OCI-LY3 (cell line): ENCODE measurements at regions not wholly inside any gene's neighbourhood (a gene's known extent, or its start where the extent isn't known, plus 50 kb on each side); places are given as distances from the start of the nearest gene placed in this dataset.

Experiments used
- H2AFZ ChIP-seq: fragments of 200-600, 300-600 bp; shearing (Covaris generic); 2 replicates; pipeline ENCODE4 v1.6.0; 2014; ENCODE audit warnings: antibody characterized with exemption, low read depth, low read length
- H3K27ac ChIP-seq: fragments of 200-600, 300-600 bp; sonication (generic); 2 replicates; pipeline ENCODE4 v1.5.1; 2014; ENCODE audit warnings: mild to moderate bottlenecking, low read length, moderate library complexity, mixed read lengths
- H3K27me3 ChIP-seq: fragments of 200-600, 300-600 bp; sonication (generic); 2 replicates; pipeline ENCODE4 v1.6.1; 2014; ENCODE audit warnings: low read depth, low read length, mixed read lengths
- H3K36me3 ChIP-seq: fragments of 200-600, 300-600 bp; sonication (generic); replicated peaks from 2 replicates; pipeline ENCODE3; 2014; ENCODE audit warnings: low read depth, low read length, mixed read lengths
- H3K4me1 ChIP-seq: fragments of 300-600, 200-600 bp; sonication (generic); 2 replicates; pipeline ENCODE4 v1.6.1; 2014; ENCODE audit warnings: low read length, mixed read lengths
- H3K4me2 ChIP-seq: fragments of 200-600, 300-600 bp; sonication (generic); 2 replicates; pipeline ENCODE4 v1.6.1; 2014; ENCODE audit warnings: low read length, mixed read lengths
- H3K4me3 ChIP-seq: fragments of 300-600, 200-600 bp; sonication (generic); 2 replicates; pipeline ENCODE4 v1.5.1; 2014; ENCODE audit warnings: antibody characterized with exemption, mild to moderate bottlenecking, low read length, moderate library complexity
- H3K79me2 ChIP-seq: fragments of 300-600, 200-600 bp; shearing (Covaris generic); 2 replicates; pipeline ENCODE4 v1.6.1; 2014; ENCODE audit warnings: mild to moderate bottlenecking, low read length, mixed read lengths
- H3K9ac ChIP-seq: fragments of 300-600, 200-600 bp; shearing (Covaris generic); 2 replicates; pipeline ENCODE4 v1.6.0; 2014; ENCODE audit warnings: mild to moderate bottlenecking, low read length, moderate library complexity
- H3K9me3 ChIP-seq: fragments of 200-600, 300-600 bp; shearing (Covaris generic); 2 replicates; pipeline ENCODE4 v1.6.1; 2014; ENCODE audit warnings: low read length, mixed read lengths; ENCODE audit not compliant: insufficient read depth
- H4K20me1 ChIP-seq: fragments of 200-600, 300-600 bp; sonication (generic); 2 replicates; pipeline ENCODE4 v1.6.1; 2016; ENCODE audit warnings: low read length, mixed read lengths; ENCODE audit not compliant: insufficient read depth
- CTCF ChIP-seq: fragments of 200-600, 300-600 bp; sonication (generic); IDR thresholded peaks from 2 replicates; pipeline ENCODE4 v1.5.1; 2014; ENCODE audit warnings: antibody characterized with exemption, low read length, low read depth
- EZH2phosphoT487 ChIP-seq: fragments of 200-600 bp; shearing (Covaris generic); IDR thresholded peaks from 2 replicates; pipeline ENCODE4 v1.6.1; 2018; ENCODE audit warnings: antibody characterized with exemption, mixed run types, low read depth

DNA sequence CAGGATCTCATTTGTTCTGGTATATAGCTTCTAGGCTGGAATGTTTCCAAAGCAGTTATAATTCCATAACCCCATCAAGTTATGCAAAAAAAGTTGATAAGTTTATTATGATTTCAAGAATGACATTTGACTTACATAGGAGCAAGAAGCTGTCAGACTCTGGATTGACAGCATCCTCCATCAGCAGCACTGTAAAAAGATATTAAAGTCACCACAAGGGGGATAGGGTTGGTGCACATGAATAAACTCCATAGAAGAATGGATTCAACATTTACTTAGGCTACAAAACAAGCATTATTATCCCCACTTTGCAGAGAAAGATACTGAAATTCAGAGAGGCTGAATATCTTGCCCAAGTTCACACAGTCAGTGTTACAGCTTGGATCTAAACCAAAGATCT, 208.9 kb upstream of the SLC30A5 start:
- TF ChIP-seq CTCF (no peak; the same call in 1 of the 2 replicates), EZH2phosphoT487 (no peak)

DNA sequence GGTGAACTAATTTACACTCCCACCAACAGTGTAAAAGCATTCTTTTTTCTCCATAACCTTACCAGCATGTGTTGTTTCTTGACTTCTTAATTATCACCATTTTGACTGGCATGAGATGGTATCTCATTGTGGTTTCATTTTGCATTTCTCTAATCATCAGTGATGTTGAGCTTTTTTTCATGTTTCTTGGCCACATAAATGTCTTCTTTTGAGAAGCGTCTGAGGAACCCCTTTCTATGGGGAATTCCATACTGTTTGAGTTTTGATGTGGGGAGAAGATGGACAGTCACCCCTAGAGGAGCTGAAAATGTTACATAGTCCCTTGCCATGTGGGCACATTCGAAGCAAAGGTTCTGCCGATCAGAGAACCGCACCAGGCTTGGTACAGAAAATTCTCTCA, 207.0 kb upstream of the SLC30A5 start:
- Histone ChIP-seq H3K79me2 (no peaks in the 10 kb centered on the region), H3K4me1 (no peaks in the 10 kb centered on the region), H3K27me3 (no peaks in the 10 kb centered on the region), H3K36me3 (no peaks in the 10 kb centered on the region), H3K9me3 (no peaks in the 10 kb centered on the region), H3K4me2 (no peak overlapping the region), H3K4me3 (no peak overlapping the region), H2AFZ (no peak overlapping the region), H3K9ac (no peak overlapping the region), H3K27ac (no peak overlapping the region), H4K20me1 (no peaks in the 10 kb centered on the region)
- no peak for TF ChIP-seq CTCF
- no peak for TF ChIP-seq EZH2phosphoT487

More for the DNA sequence above, 208.9 kb upstream of the SLC30A5 start:
- H3K4me1 ChIP-seq, result no peaks in the 10 kb centered on the region
- H3K36me3 ChIP-seq, result no peaks in the 10 kb centered on the region
- H2AFZ ChIP-seq, result no peak overlapping the region
- H3K4me2 ChIP-seq, result no peak overlapping the region
- no peaks in the 10 kb centered on the region for H4K20me1 ChIP-seq
- H3K9me3 ChIP-seq, result no peaks in the 10 kb centered on the region
- H3K27me3 ChIP-seq, result no peaks in the 10 kb centered on the region
- H3K4me3 ChIP-seq, result no peak overlapping the region
- H3K79me2 ChIP-seq, result no peaks in the 10 kb centered on the region
- H3K9ac ChIP-seq, result no peak overlapping the region
- H3K27ac ChIP-seq, result no peak overlapping the region

DNA sequence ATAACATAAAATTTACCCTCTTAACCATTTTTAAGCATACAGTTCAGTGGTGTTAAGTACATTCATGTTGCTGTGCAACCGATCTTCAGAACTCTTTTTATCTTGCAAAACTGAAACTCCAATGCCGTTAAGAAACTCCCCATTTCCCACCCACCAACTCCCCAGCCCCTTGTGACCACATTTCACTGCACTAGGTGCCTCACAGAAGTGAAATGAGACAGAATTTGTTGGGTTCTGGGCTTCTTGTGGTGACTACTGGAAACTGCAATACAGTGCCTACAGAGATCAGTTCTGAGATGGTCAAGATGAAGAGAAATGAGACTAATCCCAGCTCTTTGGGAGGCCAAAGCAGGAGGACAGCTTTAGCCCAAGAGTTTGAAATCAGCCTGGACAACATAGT, 202.1 kb upstream of the SLC30A5 start:
- Histone ChIP-seq H3K9ac (no peak overlapping the region), H4K20me1 (no peaks in the 10 kb centered on the region), H3K9me3 (no peaks in the 10 kb centered on the region), H2AFZ (no peak overlapping the region), H3K27ac (no peak overlapping the region), H3K4me1 (no peaks in the 10 kb centered on the region), H3K4me2 (no peak overlapping the region), H3K36me3 (no peaks in the 10 kb centered on the region), H3K4me3 (no peak overlapping the region), H3K79me2 (no peaks in the 10 kb centered on the region), H3K27me3 (no peaks in the 10 kb centered on the region)
- TF ChIP-seq CTCF (no peak), EZH2phosphoT487 (no peak)

DNA sequence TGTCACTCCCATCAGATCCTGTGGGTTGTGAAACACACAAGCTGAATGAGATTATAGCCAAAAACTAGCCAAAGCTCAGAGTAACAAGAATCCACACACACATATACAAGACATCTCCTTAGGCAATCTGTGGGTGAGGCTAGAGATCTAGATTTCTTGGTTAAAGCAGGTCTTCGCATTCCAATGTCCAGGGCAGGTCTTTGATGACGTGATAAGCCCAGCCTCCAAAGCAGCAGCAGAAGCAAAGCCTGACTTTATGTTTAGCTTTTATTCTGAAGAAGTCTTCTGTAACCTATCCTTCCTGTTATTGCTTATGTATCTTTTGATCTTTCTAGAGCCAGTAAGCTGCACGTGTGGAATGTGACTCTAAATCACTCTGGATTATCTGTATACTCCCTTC, 199.1 kb upstream of the SLC30A5 start:
- H3K27ac ChIP-seq, result no peak overlapping the region
- H2AFZ ChIP-seq, result no peak overlapping the region
- H3K9me3 ChIP-seq, result no peaks in the 10 kb centered on the region
- H3K4me2 ChIP-seq, result no peak overlapping the region
- H3K9ac ChIP-seq, result no peak overlapping the region
- H4K20me1 ChIP-seq, result no peaks in the 10 kb centered on the region
- TF ChIP-seq EZH2phosphoT487, result no peak
- no peak for TF ChIP-seq CTCF
- no peaks in the 10 kb centered on the region for H3K36me3 ChIP-seq
- H3K79me2 ChIP-seq, result no peaks in the 10 kb centered on the region
- no peaks in the 10 kb centered on the region for H3K4me1 ChIP-seq
- H3K4me3 ChIP-seq, result no peak overlapping the region
- H3K27me3 ChIP-seq, result no peaks in the 10 kb centered on the region
